SJCRH30 (cell line): ENCODE measurements at regions not wholly inside any gene's neighbourhood (a gene's known extent, or its start where the extent isn't known, plus 50 kb on each side); places are given as distances from the start of the nearest gene placed in this dataset.
A peak's percentile ranks its signal among the peaks of the same experiment; 100 is the strongest.

Experiments
- DNase-seq, 2 experiments: peaks; one replicate each; pipeline ENCODE4 v3.0.0-alpha.2; 2015 to 2020
- H3K27ac ChIP-seq: fragments of 250-450 bp; sonication (Bioruptor Pico); 2 replicates; pipeline ENCODE4 v1.5.1; 2020; ENCODE audit warnings: mild to moderate bottlenecking, moderate library complexity
- H3K27me3 ChIP-seq: fragments of 250-450 bp; sonication (Bioruptor Pico); 2 replicates; pipeline ENCODE4 v1.5.1; 2020; ENCODE audit warnings: mild to moderate bottlenecking, moderate library complexity
- H3K36me3 ChIP-seq: fragments of 250-450 bp; sonication (Bioruptor Pico); 2 replicates; pipeline ENCODE4 v1.5.1; 2020; ENCODE audit warnings: mild to moderate bottlenecking, moderate library complexity
- H3K4me1 ChIP-seq: fragments of 250-450 bp; sonication (Bioruptor Pico); 2 replicates; pipeline ENCODE4 v1.5.1; 2020; ENCODE audit warnings: mild to moderate bottlenecking, moderate library complexity
- H3K4me3 ChIP-seq: fragments of 250-450 bp; sonication (Bioruptor Pico); 2 replicates; pipeline ENCODE4 v1.5.1; 2020; ENCODE audit warnings: mild to moderate bottlenecking, moderate library complexity
- H3K9me3 ChIP-seq: fragments of 250-450 bp; sonication (Bioruptor Pico); replicated peaks from 2 replicates; pipeline ENCODE4 v1.5.1; 2020; ENCODE audit warnings: mild to moderate bottlenecking, moderate library complexity

GRCh38 chr7:42372479-42372878, 135.5 kb upstream of the GLI3 start:
- no peaks in the 10 kb centered on the region for H3K36me3 ChIP-seq
- H3K9me3 ChIP-seq = peaks cover 2% of the 10 kb centered on the region; the same call in 1 of the 2 replicates
- no peaks in the 10 kb centered on the region for H3K27me3 ChIP-seq
- H3K4me3 ChIP-seq = no peak overlapping the region
- DNase-seq = peak in 1 of 2 experiments; percentile 24
- H3K4me1 ChIP-seq = peaks cover 7% of the 10 kb centered on the region
- H3K27ac ChIP-seq = no peak overlapping the region

GRCh38 chr7:42359946-42360345, 122.9 kb upstream of the GLI3 start:
- Histone ChIP-seq H3K4me3 (no peak overlapping the region), H3K27me3 (no peaks in the 10 kb centered on the region), H3K27ac (no peak overlapping the region), H3K36me3 (no peaks in the 10 kb centered on the region), H3K4me1 (no peaks in the 10 kb centered on the region), H3K9me3 (0 out of 2 replicates have a peak, but pooled peaks cover 2% of the 10 kb centered on the region)
- DNase-seq = no peak

- DNase-seq = peak; percentile 39 to 54
- Histone ChIP-seq H3K36me3 (no peaks in the 10 kb centered on the region), H3K27me3 (no peaks in the 10 kb centered on the region), H3K4me1 (peaks cover 53% of the 10 kb centered on the region), H3K4me3 (no peak overlapping the region), H3K9me3 (no peaks in the 10 kb centered on the region), H3K27ac (peak overlapping the region; percentile 63)
Observed at GRCh38 chr7:42351316-42351935, 114.4 kb upstream of the GLI3 start.

GRCh38 chr7:42350801-42351200, 113.8 kb upstream of the GLI3 start:
- Histone ChIP-seq H3K27ac (peak overlapping the region; percentile 63), H3K27me3 (no peaks in the 10 kb centered on the region), H3K4me3 (no peak overlapping the region), H3K9me3 (no peaks in the 10 kb centered on the region), H3K36me3 (no peaks in the 10 kb centered on the region), H3K4me1 (peaks cover 57% of the 10 kb centered on the region)
- DNase-seq = peak; percentile 78 to 85

- Histone ChIP-seq H3K27ac (peak overlapping the region; percentile 98), H3K4me3 (no peak overlapping the region), H3K36me3 (no peaks in the 10 kb centered on the region), H3K4me1 (peaks cover 59% of the 10 kb centered on the region), H3K9me3 (no peaks in the 10 kb centered on the region), H3K27me3 (no peaks in the 10 kb centered on the region)
- DNase-seq = peak; percentile 32 to 47
Observed at GRCh38 chr7:42348631-42349030, 111.6 kb upstream of the GLI3 start.

- H3K27me3 ChIP-seq = no peaks in the 10 kb centered on the region
- H3K4me3 ChIP-seq = no peak overlapping the region
- no peaks in the 10 kb centered on the region for H3K36me3 ChIP-seq
- peak overlapping the region; percentile 98 for H3K27ac ChIP-seq
- H3K9me3 ChIP-seq = no peaks in the 10 kb centered on the region
- DNase-seq = peak; percentile 17 to 55
- peaks cover 59% of the 10 kb centered on the region for H3K4me1 ChIP-seq
Observed at GRCh38 chr7:42348071-42348470, 111.1 kb upstream of the GLI3 start.

GRCh38 chr7:42347616-42348015, 110.6 kb upstream of the GLI3 start:
- no peaks in the 10 kb centered on the region for H3K27me3 ChIP-seq
- H3K27ac ChIP-seq = peak overlapping the region; percentile 98
- DNase-seq = peak; percentile 84 to 90
- H3K36me3 ChIP-seq = no peaks in the 10 kb centered on the region
- no peak overlapping the region; the same call in 1 of the 2 replicates for H3K4me3 ChIP-seq
- H3K4me1 ChIP-seq = peaks cover 59% of the 10 kb centered on the region
- no peaks in the 10 kb centered on the region for H3K9me3 ChIP-seq

- Histone ChIP-seq H3K4me3 (no peak overlapping the region), H3K27ac (no peak overlapping the region), H3K36me3 (no peaks in the 10 kb centered on the region), H3K27me3 (no peaks in the 10 kb centered on the region; the same call in 1 of the 2 replicates), H3K4me1 (peaks cover 47% of the 10 kb centered on the region), H3K9me3 (no peaks in the 10 kb centered on the region)
- DNase-seq = no peak
Observed at GRCh38 chr7:42345478-42346299, 108.7 kb upstream of the GLI3 start.

- DNase-seq = no peak
- no peaks in the 10 kb centered on the region for H3K9me3 ChIP-seq
- H3K4me3 ChIP-seq = no peak overlapping the region
- no peaks in the 10 kb centered on the region for H3K36me3 ChIP-seq
- H3K27ac ChIP-seq = no peak overlapping the region
- peaks cover 33% of the 10 kb centered on the region for H3K4me1 ChIP-seq
- H3K27me3 ChIP-seq = peaks cover 4% of the 10 kb centered on the region; the same call in 1 of the 2 replicates
Observed at GRCh38 chr7:42344198-42344755, 107.3 kb upstream of the GLI3 start.

GRCh38 chr7:42342381-42342780, 105.4 kb upstream of the GLI3 start:
- Histone ChIP-seq H3K36me3 (no peaks in the 10 kb centered on the region), H3K4me3 (no peak overlapping the region), H3K4me1 (peaks cover 14% of the 10 kb centered on the region), H3K27me3 (peaks cover 4% of the 10 kb centered on the region; the same call in 1 of the 2 replicates), H3K9me3 (no peaks in the 10 kb centered on the region), H3K27ac (no peak overlapping the region)
- no peak for DNase-seq

- Histone ChIP-seq H3K9me3 (0 out of 2 replicates have a peak, but pooled peaks cover 3% of the 10 kb centered on the region), H3K4me3 (no peak overlapping the region), H3K36me3 (no peaks in the 10 kb centered on the region), H3K27ac (no peak overlapping the region), H3K4me1 (no peaks in the 10 kb centered on the region), H3K27me3 (peaks cover 8% of the 10 kb centered on the region; the same call in 1 of the 2 replicates)
- DNase-seq = no peak
Observed at GRCh38 chr7:42340436-42340835, 103.4 kb upstream of the GLI3 start.

- Histone ChIP-seq H3K36me3 (no peaks in the 10 kb centered on the region), H3K27me3 (peaks cover 8% of the 10 kb centered on the region; the same call in 1 of the 2 replicates), H3K4me3 (no peak overlapping the region), H3K4me1 (no peaks in the 10 kb centered on the region), H3K27ac (no peak overlapping the region), H3K9me3 (0 out of 2 replicates have a peak, but pooled peaks cover 3% of the 10 kb centered on the region)
- DNase-seq = no peak
Observed at GRCh38 chr7:42338916-42339540, 102.0 kb upstream of the GLI3 start.

GRCh38 chr7:42338231-42338915, 101.4 kb upstream of the GLI3 start:
- H3K36me3 ChIP-seq = no peaks in the 10 kb centered on the region
- H3K4me1 ChIP-seq = no peaks in the 10 kb centered on the region
- no peak overlapping the region for H3K27ac ChIP-seq
- peaks cover 5% of the 10 kb centered on the region for H3K9me3 ChIP-seq
- no peak for DNase-seq
- H3K4me3 ChIP-seq = no peak overlapping the region
- peaks cover 8% of the 10 kb centered on the region; the same call in 1 of the 2 replicates for H3K27me3 ChIP-seq

- DNase-seq = no peak
- no peaks in the 10 kb centered on the region for H3K4me1 ChIP-seq
- no peak overlapping the region for H3K4me3 ChIP-seq
- no peaks in the 10 kb centered on the region for H3K36me3 ChIP-seq
- H3K27me3 ChIP-seq = peaks cover 8% of the 10 kb centered on the region; the same call in 1 of the 2 replicates
- no peak overlapping the region for H3K27ac ChIP-seq
- H3K9me3 ChIP-seq = peaks cover 12% of the 10 kb centered on the region
Observed at GRCh38 chr7:42337225-42337905, 100.4 kb upstream of the GLI3 start.
